WTC11 (cell line): ENCODE measurements at regions not wholly inside any gene's neighbourhood (a gene's known extent, or its start where the extent isn't known, plus 50 kb on each side); places are given as distances from the start of the nearest gene placed in this dataset.

Experiments
- ATAC-seq: fragments of 200-7000 bp; cut with Tn5 transposase; 2 replicates; pipeline ENCODE4 v1.10.0; 2021; ENCODE audit warnings: mild to moderate bottlenecking, moderate library complexity
- CTCF ChIA-PET: fragments of 300-600 bp; sonication (Branson Sonifier 250); formaldehyde crosslinking; loops from one replicate; lab custom pipeline; 2021; ENCODE audit warnings: antibody characterized with exemption; lab: Charles Lee
- POLR2A ChIA-PET: fragments of 350-600 bp; sonication (Branson Sonifier 250); formaldehyde crosslinking; loops from one replicate; lab custom pipeline; 2021; ENCODE audit warnings: antibody characterized with exemption; lab: Charles Lee
- DNase-seq: peaks from one replicate; pipeline ENCODE4 v3.0.0; 2021; ENCODE audit warnings: low spot score
- H3K27ac Mint-ChIP-seq: 2 replicates; pipeline ENCODE4 v1.8.0; 2021; ENCODE audit warnings: mixed read lengths
- H3K27me3 Mint-ChIP-seq: 2 replicates; pipeline ENCODE4 v1.8.0; 2021; ENCODE audit warnings: low read depth, mild to moderate bottlenecking, moderate library complexity, mixed read lengths
- H3K36me3 Mint-ChIP-seq: 2 replicates; pipeline ENCODE4 v1.8.0; 2021; ENCODE audit warnings: mixed read lengths
- H3K4me1 Mint-ChIP-seq: 2 replicates; pipeline ENCODE4 v1.8.0; 2022; ENCODE audit warnings: mixed read lengths
- H3K4me3 Mint-ChIP-seq: 2 replicates; pipeline ENCODE4 v1.8.0; 2021; ENCODE audit warnings: mild to moderate bottlenecking, moderate library complexity, mixed read lengths
- H3K9me3 Mint-ChIP-seq: 2 replicates; pipeline ENCODE4 v1.8.0; 2021; ENCODE audit warnings: mixed read lengths
- ATF1 ChIP-seq: sonication (generic); formaldehyde crosslinking; IDR thresholded peaks from 2 replicates; pipeline ENCODE4 v1.8.1; 2023; ENCODE audit warnings: mild to moderate bottlenecking, moderate library complexity, missing genetic modification reagents
- CREM ChIP-seq: sonication (generic); formaldehyde crosslinking; IDR thresholded peaks from 2 replicates; pipeline ENCODE4 v1.8.1; 2022; ENCODE audit warnings: mild to moderate bottlenecking, missing genetic modification reagents, moderate library complexity
- ELF4 ChIP-seq: sonication (generic); formaldehyde crosslinking; IDR thresholded peaks from 2 replicates; pipeline ENCODE4 v1.8.1; 2022; ENCODE audit warnings: low read depth, mild to moderate bottlenecking, moderate library complexity, missing genetic modification reagents
- GTF2I ChIP-seq: fragments of 250-450 bp; sonication (Bioruptor Pico); conservative IDR thresholded peaks from 2 replicates; pipeline ENCODE4 v1.4.0; 2021; ENCODE audit warnings: mild to moderate bottlenecking
- JAZF1 ChIP-seq: fragments of 250-450 bp; sonication (Bioruptor Pico); IDR thresholded peaks from 2 replicates; pipeline ENCODE4 v1.9.0; 2021; ENCODE audit warnings: moderate library complexity, mild to moderate bottlenecking, inconsistent platforms
- JUN ChIP-seq: sonication (generic); formaldehyde crosslinking; IDR thresholded peaks from 2 replicates; pipeline ENCODE4 v1.8.0; 2023; ENCODE audit warnings: mild to moderate bottlenecking, missing genetic modification reagents
- MYBL2 ChIP-seq: sonication (generic); formaldehyde crosslinking; IDR thresholded peaks from 2 replicates; pipeline ENCODE4 v1.8.1; 2023; ENCODE audit warnings: mild to moderate bottlenecking, moderate library complexity, missing genetic modification reagents
- NR1H2 ChIP-seq: sonication (generic); formaldehyde crosslinking; IDR thresholded peaks from 2 replicates; pipeline ENCODE4 v1.9.0; 2021; ENCODE audit warnings: mild to moderate bottlenecking, moderate library complexity, missing genetic modification reagents
- NR3C1 ChIP-seq: sonication (generic); formaldehyde crosslinking; conservative IDR thresholded peaks from 2 replicates; pipeline ENCODE4 v1.8.1; 2023; ENCODE audit warnings: low read depth, mild to moderate bottlenecking, missing genetic modification reagents
- PRRX2 ChIP-seq: fragments of 250-450 bp; sonication (Bioruptor Pico); IDR thresholded peaks from 2 replicates; pipeline ENCODE4 v1.8.0; 2021; ENCODE audit warnings: mild to moderate bottlenecking
- RORB ChIP-seq: fragments of 250-450 bp; sonication (Bioruptor Pico); IDR thresholded peaks from 2 replicates; pipeline ENCODE4 v1.9.0; 2021; ENCODE audit warnings: mild to moderate bottlenecking
- SMAD3 ChIP-seq: sonication (generic); formaldehyde crosslinking; IDR thresholded peaks from 2 replicates; pipeline ENCODE4 v1.8.0; 2022; ENCODE audit warnings: missing genetic modification reagents, mild to moderate bottlenecking, borderline replicate concordance
- SOX15 ChIP-seq: fragments of 250-450 bp; sonication (Bioruptor Pico); IDR thresholded peaks from 2 replicates; pipeline ENCODE4 v1.9.0; 2021; ENCODE audit warnings: mild to moderate bottlenecking
- TEAD1 ChIP-seq: sonication (generic); formaldehyde crosslinking; IDR thresholded peaks from 2 replicates; pipeline ENCODE4 v1.8.0; 2022; ENCODE audit warnings: mild to moderate bottlenecking, missing genetic modification reagents
- ZNF121 ChIP-seq: sonication (generic); formaldehyde crosslinking; IDR thresholded peaks from 2 replicates; pipeline ENCODE4 v1.8.0; 2023; ENCODE audit warnings: missing genetic modification reagents
- ZNF317 ChIP-seq: sonication (generic); formaldehyde crosslinking; IDR thresholded peaks from 2 replicates; pipeline ENCODE4 v1.8.1; 2023; ENCODE audit warnings: low read depth, mild to moderate bottlenecking, moderate library complexity, missing genetic modification reagents, borderline replicate concordance
- TF ChIP-seq, protein P1 (sequence below): fragments of 250-450 bp; sonication (Bioruptor Pico); IDR thresholded peaks from 2 replicates; pipeline ENCODE4 v1.9.0; 2021; ENCODE audit warnings: moderate library complexity, mild to moderate bottlenecking, inconsistent platforms, borderline replicate concordance
- TF ChIP-seq, protein P2 (sequence below): sonication (generic); formaldehyde crosslinking; IDR thresholded peaks from 2 replicates; pipeline ENCODE4 v1.8.0; 2023; ENCODE audit warnings: missing genetic modification reagents
- TF ChIP-seq, protein P3 (sequence below): sonication (generic); formaldehyde crosslinking; IDR thresholded peaks from 2 replicates; pipeline ENCODE4 v1.8.1; 2022; ENCODE audit warnings: low read depth, mild to moderate bottlenecking, moderate library complexity, missing genetic modification reagents, borderline replicate concordance
- TF ChIP-seq, protein P4 (sequence below): sonication (generic); formaldehyde crosslinking; IDR thresholded peaks from 2 replicates; pipeline ENCODE4 v1.8.1; 2023; ENCODE audit warnings: mild to moderate bottlenecking, missing genetic modification reagents, moderate library complexity
- TF ChIP-seq, protein P5 (sequence below): sonication (generic); formaldehyde crosslinking; IDR thresholded peaks from 2 replicates; pipeline ENCODE4 v1.8.0; 2022; ENCODE audit warnings: mild to moderate bottlenecking, missing genetic modification reagents
- TF ChIP-seq, protein P6 (sequence below): fragments of 250-450 bp; sonication (Bioruptor Pico); conservative IDR thresholded peaks from 2 replicates; pipeline ENCODE4 v1.9.0; 2021; ENCODE audit warnings: mild to moderate bottlenecking
- TF ChIP-seq, protein P7 (sequence below): sonication (generic); formaldehyde crosslinking; IDR thresholded peaks from 2 replicates; pipeline ENCODE4 v1.8.1; 2022; ENCODE audit warnings: missing genetic modification reagents, borderline replicate concordance

DNA sequence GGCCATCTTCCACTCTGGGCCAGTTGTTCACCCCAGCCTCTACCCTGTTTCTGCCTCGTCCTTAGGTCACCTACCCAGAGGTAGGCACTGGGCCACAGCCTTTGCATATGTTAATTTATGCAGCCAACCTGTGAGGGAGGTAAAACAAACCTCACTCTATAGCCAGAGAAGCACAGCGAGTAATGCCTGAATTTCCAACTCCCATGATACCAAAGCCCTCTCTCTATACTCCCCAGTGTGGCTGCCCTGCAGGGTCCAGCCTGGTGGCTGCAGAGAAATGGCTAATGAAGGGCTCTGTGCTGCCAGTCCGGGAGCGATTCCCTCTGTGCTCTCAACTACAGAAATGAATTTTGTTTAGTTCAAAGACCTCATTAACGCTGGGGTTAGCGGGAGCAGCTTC is 397.0 kb upstream of the CCL2 start:
- H3K27ac Mint-ChIP-seq: no peak overlapping the region
- POLR2A ChIA-PET: no interaction called here
- TF ChIP-seq NR1H2 (CRISPR knock-in tag) (no peak), ZNF317 (CRISPR knock-in tag) (no peak), PRRX2 (CRISPR knock-in tag) (no peak), TEAD1 (CRISPR knock-in tag) (no peak), JUN (CRISPR knock-in tag) (no peak), GTF2I (CRISPR knock-in tag) (no peak), RORB (CRISPR knock-in tag) (no peak), JAZF1 (CRISPR knock-in tag) (no peak), NR3C1 (no peak), SOX15 (no peak), ATF1 (no peak)
- TF ChIP-seq, protein P1, sequence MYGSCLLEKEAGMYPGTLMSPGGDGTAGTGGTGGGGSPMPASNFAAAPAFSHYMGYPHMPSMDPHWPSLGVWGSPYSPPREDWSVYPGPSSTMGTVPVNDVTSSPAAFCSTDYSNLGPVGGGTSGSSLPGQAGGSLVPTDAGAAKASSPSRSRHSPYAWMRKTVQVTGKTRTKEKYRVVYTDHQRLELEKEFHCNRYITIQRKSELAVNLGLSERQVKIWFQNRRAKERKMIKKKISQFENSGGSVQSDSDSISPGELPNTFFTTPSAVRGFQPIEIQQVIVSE (CRISPR knock-in tag): no peak
- TF ChIP-seq, protein P2, sequence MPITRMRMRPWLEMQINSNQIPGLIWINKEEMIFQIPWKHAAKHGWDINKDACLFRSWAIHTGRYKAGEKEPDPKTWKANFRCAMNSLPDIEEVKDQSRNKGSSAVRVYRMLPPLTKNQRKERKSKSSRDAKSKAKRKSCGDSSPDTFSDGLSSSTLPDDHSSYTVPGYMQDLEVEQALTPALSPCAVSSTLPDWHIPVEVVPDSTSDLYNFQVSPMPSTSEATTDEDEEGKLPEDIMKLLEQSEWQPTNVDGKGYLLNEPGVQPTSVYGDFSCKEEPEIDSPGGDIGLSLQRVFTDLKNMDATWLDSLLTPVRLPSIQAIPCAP (CRISPR knock-in tag): no peak
- TF ChIP-seq, protein P3, sequence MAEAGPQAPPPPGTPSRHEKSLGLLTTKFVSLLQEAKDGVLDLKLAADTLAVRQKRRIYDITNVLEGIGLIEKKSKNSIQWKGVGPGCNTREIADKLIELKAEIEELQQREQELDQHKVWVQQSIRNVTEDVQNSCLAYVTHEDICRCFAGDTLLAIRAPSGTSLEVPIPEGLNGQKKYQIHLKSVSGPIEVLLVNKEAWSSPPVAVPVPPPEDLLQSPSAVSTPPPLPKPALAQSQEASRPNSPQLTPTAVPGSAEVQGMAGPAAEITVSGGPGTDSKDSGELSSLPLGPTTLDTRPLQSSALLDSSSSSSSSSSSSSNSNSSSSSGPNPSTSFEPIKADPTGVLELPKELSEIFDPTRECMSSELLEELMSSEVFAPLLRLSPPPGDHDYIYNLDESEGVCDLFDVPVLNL (CRISPR knock-in tag): no peak
- TF ChIP-seq, protein P4, sequence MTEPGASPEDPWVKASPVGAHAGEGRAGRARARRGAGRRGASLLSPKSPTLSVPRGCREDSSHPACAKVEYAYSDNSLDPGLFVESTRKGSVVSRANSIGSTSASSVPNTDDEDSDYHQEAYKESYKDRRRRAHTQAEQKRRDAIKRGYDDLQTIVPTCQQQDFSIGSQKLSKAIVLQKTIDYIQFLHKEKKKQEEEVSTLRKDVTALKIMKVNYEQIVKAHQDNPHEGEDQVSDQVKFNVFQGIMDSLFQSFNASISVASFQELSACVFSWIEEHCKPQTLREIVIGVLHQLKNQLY (CRISPR knock-in tag): no peak
- TF ChIP-seq, protein P5, sequence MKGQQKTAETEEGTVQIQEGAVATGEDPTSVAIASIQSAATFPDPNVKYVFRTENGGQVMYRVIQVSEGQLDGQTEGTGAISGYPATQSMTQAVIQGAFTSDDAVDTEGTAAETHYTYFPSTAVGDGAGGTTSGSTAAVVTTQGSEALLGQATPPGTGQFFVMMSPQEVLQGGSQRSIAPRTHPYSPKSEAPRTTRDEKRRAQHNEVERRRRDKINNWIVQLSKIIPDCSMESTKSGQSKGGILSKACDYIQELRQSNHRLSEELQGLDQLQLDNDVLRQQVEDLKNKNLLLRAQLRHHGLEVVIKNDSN: no peak
- TF ChIP-seq, all 79 proteins: peak for 0
- H3K4me3 Mint-ChIP-seq: no peak overlapping the region
- ATAC-seq: peak; percentile 93
- no peaks in the 10 kb centered on the region for H3K36me3 Mint-ChIP-seq
- CTCF ChIA-PET: no interaction called here
- H3K27me3 Mint-ChIP-seq: peaks cover 10% of the 10 kb centered on the region
- H3K4me1 Mint-ChIP-seq: peaks cover 14% of the 10 kb centered on the region
- DNase-seq: peak; percentile 16
- no peaks in the 10 kb centered on the region for H3K9me3 Mint-ChIP-seq

DNA sequence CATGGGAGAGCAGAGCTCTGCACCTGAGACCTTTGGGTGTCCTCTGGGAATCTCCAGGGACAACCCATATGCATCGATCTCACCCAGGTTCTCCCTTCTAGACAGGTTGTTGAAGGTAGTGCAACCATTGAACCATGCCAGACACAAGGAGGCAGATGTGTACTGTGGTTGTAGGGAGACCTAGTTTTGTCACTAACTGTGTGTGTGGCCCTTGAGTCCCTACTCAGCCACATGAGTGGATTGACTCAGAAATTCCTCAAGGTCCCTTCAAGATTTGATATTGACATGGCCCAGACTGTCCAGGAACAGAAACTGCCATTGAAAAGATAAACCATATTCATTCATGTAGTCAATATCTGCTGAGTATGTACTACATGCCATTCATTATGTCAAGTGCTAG is 396.4 kb upstream of the CCL2 start:
- ChIA-PET POLR2A (no interaction called here), CTCF (interaction anchor here (1.1 kb wide), 1 partner anchor 108 kb away, joined by 3 read pairs; no protein-coding TSS in a partner anchor)
- H3K4me3 Mint-ChIP-seq: no peak overlapping the region
- H3K4me1 Mint-ChIP-seq: peaks cover 14% of the 10 kb centered on the region
- TF ChIP-seq ZNF317 (CRISPR knock-in tag) (no peak), SMAD3 (no peak), ELF4 (CRISPR knock-in tag) (no peak)
- no peaks in the 10 kb centered on the region for H3K9me3 Mint-ChIP-seq
- DNase-seq (no peak), ATAC-seq (no peak)
- peaks cover 10% of the 10 kb centered on the region for H3K27me3 Mint-ChIP-seq
- no peaks in the 10 kb centered on the region for H3K36me3 Mint-ChIP-seq
- no peak overlapping the region for H3K27ac Mint-ChIP-seq

DNA sequence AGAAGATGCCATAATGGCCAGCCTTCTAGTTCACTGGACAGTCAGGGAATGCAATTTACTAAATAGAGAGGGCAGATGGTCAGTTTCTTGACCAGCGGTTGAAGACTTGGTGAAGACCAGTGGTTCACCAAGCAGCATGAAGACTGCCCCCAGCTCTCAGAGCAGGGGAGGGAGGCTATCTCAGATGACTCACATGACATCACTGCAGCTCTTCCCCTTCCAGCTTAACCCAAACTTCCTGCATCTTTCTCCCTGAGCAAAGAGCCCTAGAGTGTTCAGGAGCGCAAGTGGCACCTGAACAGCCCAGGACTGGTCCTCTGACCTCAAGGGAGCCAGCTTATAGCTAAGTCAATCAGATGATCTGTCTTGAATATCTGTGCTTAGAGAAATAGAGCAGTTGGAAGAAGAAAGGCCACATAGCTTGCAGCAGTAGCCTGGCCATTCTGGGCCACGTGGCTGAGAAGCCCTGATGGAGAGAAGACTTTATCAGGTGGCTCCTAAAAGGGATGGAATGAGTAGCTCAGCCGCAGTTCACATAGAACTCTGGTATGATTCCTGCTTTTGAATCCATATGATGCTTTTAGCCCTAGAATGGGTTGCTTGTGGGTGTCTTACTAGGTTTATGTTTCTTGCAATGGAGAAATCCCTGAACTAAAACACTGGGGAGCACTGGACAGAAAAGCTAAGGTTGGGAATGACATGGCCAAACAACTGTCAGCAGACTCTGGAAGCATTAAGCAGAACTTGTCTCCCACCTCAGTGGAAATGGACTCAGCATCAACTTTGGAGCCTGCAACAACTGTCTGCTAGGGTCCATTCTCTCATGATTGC is 392.1 kb upstream of the CCL2 start:
- ATAC-seq (no peak), DNase-seq (no peak)
- peaks cover 9% of the 10 kb centered on the region for H3K4me1 Mint-ChIP-seq
- POLR2A ChIA-PET: interaction anchor here (0.9 kb wide), 1 partner anchor 41 kb away, joined by 3 read pairs; no protein-coding TSS in a partner anchor
- CTCF ChIA-PET: no interaction called here
- H3K27me3 Mint-ChIP-seq: no peaks in the 10 kb centered on the region; the same call in 1 of the 2 replicates
- no peak overlapping the region for H3K4me3 Mint-ChIP-seq
- H3K36me3 Mint-ChIP-seq: no peaks in the 10 kb centered on the region
- H3K9me3 Mint-ChIP-seq: peaks cover 2% of the 10 kb centered on the region; the same call in 1 of the 2 replicates
- no peak overlapping the region for H3K27ac Mint-ChIP-seq
- TF ChIP-seq, protein P6, sequence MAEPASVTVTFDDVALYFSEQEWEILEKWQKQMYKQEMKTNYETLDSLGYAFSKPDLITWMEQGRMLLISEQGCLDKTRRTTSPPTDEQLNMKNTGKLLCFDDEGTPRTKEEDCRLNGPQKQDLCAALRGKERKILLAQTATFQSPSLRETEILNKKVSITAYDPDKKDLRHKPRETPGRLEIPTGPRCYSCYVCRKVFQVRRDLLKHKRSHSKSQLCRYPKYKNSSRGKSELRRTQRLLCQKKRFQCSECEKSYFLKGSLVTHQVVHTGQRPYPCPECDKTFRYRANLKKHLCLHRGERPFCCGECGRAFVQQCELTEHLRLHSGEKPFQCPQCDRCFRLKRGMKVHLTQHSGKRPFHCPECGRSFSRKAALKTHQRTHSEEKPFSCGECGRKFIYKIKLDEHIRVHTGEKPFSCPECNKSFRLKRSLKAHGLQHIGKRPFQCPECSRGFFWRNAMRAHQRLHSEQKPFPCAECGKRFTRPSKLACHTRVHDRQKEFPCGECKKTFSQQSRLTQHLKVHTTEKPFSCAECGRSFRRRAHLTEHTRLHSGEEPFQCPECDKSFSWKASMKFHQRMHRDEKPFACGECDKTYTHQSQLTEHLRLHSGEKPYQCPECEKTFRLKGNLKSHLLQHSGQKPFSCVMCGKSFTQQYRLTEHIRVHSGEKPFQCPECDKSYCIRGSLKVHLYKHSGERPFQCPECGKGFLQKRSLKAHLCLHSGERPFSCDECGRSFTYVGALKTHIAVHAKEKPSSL (CRISPR knock-in tag): no peak
- no peak for TF ChIP-seq NR3C1
- TF ChIP-seq, protein P7, sequence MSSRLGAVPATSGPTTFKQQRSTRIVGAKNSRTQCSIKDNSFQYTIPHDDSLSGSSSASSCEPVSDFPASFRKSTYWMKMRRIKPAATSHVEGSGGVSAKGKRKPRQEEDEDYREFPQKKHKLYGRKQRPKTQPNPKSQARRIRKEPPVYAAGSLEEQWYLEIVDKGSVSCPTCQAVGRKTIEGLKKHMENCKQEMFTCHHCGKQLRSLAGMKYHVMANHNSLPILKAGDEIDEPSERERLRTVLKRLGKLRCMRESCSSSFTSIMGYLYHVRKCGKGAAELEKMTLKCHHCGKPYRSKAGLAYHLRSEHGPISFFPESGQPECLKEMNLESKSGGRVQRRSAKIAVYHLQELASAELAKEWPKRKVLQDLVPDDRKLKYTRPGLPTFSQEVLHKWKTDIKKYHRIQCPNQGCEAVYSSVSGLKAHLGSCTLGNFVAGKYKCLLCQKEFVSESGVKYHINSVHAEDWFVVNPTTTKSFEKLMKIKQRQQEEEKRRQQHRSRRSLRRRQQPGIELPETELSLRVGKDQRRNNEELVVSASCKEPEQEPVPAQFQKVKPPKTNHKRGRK: no peak
- no peak for TF ChIP-seq CREM
- TF ChIP-seq ZNF121 (CRISPR knock-in tag): no peak
- no peak for TF ChIP-seq MYBL2 (CRISPR knock-in tag)
- TF ChIP-seq, protein P1 (CRISPR knock-in tag): no peak
